H1 (cell line): ENCODE measurements at regions not wholly inside any gene's neighbourhood (a gene's known extent, or its start where the extent isn't known, plus 50 kb on each side); places are given as distances from the start of the nearest gene placed in this dataset.

Experiments used
- CTCF ChIA-PET: fragments of 300-600 bp; sonication (Branson Sonifier 250); formaldehyde crosslinking; loops from one replicate; lab custom pipeline; 2021; ENCODE audit not compliant: partially characterized antibody; lab: Charles Lee
- POLR2A ChIA-PET: fragments of 300-600 bp; sonication (Branson Sonifier 250); formaldehyde crosslinking; loops from one replicate; lab custom pipeline; 2021; ENCODE audit warnings: inconsistent platforms; ENCODE audit not compliant: partially characterized antibody; lab: Charles Lee
- DNase-seq, 2 experiments: peaks; one replicate each; pipeline versions ENCODE4 v3.0.0 to v3.0.0-alpha.2; 2010 to 2022; ENCODE audit warnings: low spot score in 2 of 2, low read depth in 1 of 2, mixed read lengths in 1 of 2
- FAIRE-seq: peaks from 2 replicates; lab custom pipeline; 2011; peaks lifted over from hg19 to GRCh38; lab: Jason Lieb, UNC
- H2AFZ ChIP-seq: 2 replicates; pipeline ENCODE4 v1.8.1; 2012; ENCODE audit warnings: low read length, inconsistent platforms
- H2AK5ac ChIP-seq: 2 replicates; pipeline ENCODE4 v1.6.1; 2013; ENCODE audit warnings: low read depth, low read length
- H2BK120ac ChIP-seq: replicated peaks from 2 replicates; pipeline ENCODE3; 2013; ENCODE audit warnings: low read depth, low read length, inconsistent platforms
- H2BK12ac ChIP-seq: 2 replicates; pipeline ENCODE4 v1.6.1; 2013; ENCODE audit warnings: low read depth, low read length
- H2BK15ac ChIP-seq: 2 replicates; pipeline ENCODE4 v1.6.1; 2013; ENCODE audit warnings: low read length
- H2BK20ac ChIP-seq: 2 replicates; pipeline ENCODE4 v1.6.1; 2013; ENCODE audit warnings: low read length
- H2BK5ac ChIP-seq: 2 replicates; pipeline ENCODE4 v1.6.1; 2013; ENCODE audit warnings: low read depth, low read length
- H3K14ac ChIP-seq: 2 replicates; pipeline ENCODE4 v1.6.1; 2013; ENCODE audit warnings: inconsistent platforms; ENCODE audit not compliant: insufficient read length
- H3K18ac ChIP-seq: 2 replicates; pipeline ENCODE4 v1.6.1; 2013; ENCODE audit warnings: low read length; ENCODE audit errors: extremely low read depth
- H3K23ac ChIP-seq: 2 replicates; pipeline ENCODE4 v1.6.1; 2013; ENCODE audit warnings: inconsistent platforms; ENCODE audit not compliant: insufficient read length
- H3K23me2 ChIP-seq: 2 replicates; pipeline ENCODE4 v1.6.1; 2013; ENCODE audit warnings: low read depth, low read length
- H3K27ac ChIP-seq: 2 replicates; pipeline ENCODE4 v1.6.1; 2011; ENCODE audit warnings: low read depth, low read length, inconsistent platforms
- H3K27me3 ChIP-seq, 4 experiments: replicated peaks in 1 of 4; 1 replicate in 1 of 4; 2 replicates in 3 of 4; pipeline versions ENCODE4 v1.6.1 to v1.8.1; 2011 to 2013; ENCODE audit warnings: low read length in 3 of 4, mild to moderate bottlenecking in 3 of 4, inconsistent platforms in 2 of 4, mixed read lengths in 2 of 4, moderate library complexity in 1 of 4; ENCODE audit not compliant: control insufficient read depth in 3 of 4, insufficient read depth in 3 of 4; ENCODE audit errors: extremely low read depth in 1 of 4
- H3K36me3 ChIP-seq, 4 experiments: 2 replicates each; pipeline versions ENCODE4 v1.6.1 to v1.8.1; 2011 to 2013; ENCODE audit warnings: mild to moderate bottlenecking in 4 of 4, low read length in 3 of 4, moderate library complexity in 2 of 4, control low read depth in 1 of 4, inconsistent platforms in 1 of 4; ENCODE audit not compliant: insufficient read depth in 4 of 4, control insufficient read depth in 2 of 4
- H3K4ac ChIP-seq: replicated peaks from 2 replicates; pipeline ENCODE3; 2013; ENCODE audit warnings: low read length, low read depth, mixed read lengths, inconsistent platforms; ENCODE audit not compliant: insufficient read length
- H3K4me1 ChIP-seq, 4 experiments: replicated peaks in 1 of 4; 1 replicate in 1 of 4; 2 replicates in 3 of 4; pipeline versions ENCODE4 v1.6.1 to v1.8.1; 2011 to 2013; ENCODE audit warnings: low read length in 3 of 4, inconsistent platforms in 2 of 4, mixed read lengths in 1 of 4; ENCODE audit not compliant: insufficient read depth in 4 of 4, control insufficient read depth in 3 of 4
- H3K4me2 ChIP-seq, 2 experiments: 2 replicates each; pipeline versions ENCODE4 v1.6.1 to v1.8.1; 2011 to 2013; ENCODE audit warnings: low read depth in 2 of 2, low read length in 2 of 2, control low read depth in 1 of 2, inconsistent platforms in 1 of 2, mild to moderate bottlenecking in 1 of 2; ENCODE audit not compliant: insufficient read depth in 1 of 2
- H3K4me3 ChIP-seq, 4 experiments: fragments of 200-600, 300-600 bp in 1 of 4; sonication (generic), shearing (Covaris generic), sonication (Bioruptor Twin) in 1 of 4; 2 replicates each; pipeline versions ENCODE4 v1.5.1 to v1.8.1; 2011 to 2016; ENCODE audit warnings: low read length in 4 of 4, low read depth in 3 of 4, control low read depth in 2 of 4, inconsistent platforms in 2 of 4, mild to moderate bottlenecking in 2 of 4, mixed read lengths in 1 of 4, moderate library complexity in 1 of 4; ENCODE audit not compliant: insufficient read depth in 2 of 4; ENCODE audit errors: extremely low read depth in 1 of 4
- H3K56ac ChIP-seq: replicated peaks from 2 replicates; pipeline ENCODE3; 2013; ENCODE audit warnings: low read depth, mild to moderate bottlenecking, mixed read lengths, low read length, inconsistent platforms; ENCODE audit not compliant: insufficient read length
- H3K79me1 ChIP-seq: 2 replicates; pipeline ENCODE4 v1.6.1; 2013; ENCODE audit warnings: low read depth, low read length, control low read depth
- H3K79me2 ChIP-seq, 2 experiments: 2 replicates each; pipeline versions ENCODE4 v1.6.1 to v1.8.1; 2012 to 2013; ENCODE audit warnings: low read length in 2 of 2, mild to moderate bottlenecking in 2 of 2, inconsistent platforms in 1 of 2; ENCODE audit not compliant: insufficient read depth in 2 of 2, control insufficient read depth in 1 of 2
- H3K9ac ChIP-seq, 4 experiments: replicated peaks in 1 of 4; 1 replicate in 1 of 4; 2 replicates in 3 of 4; pipeline versions ENCODE4 v1.6.1 to v1.8.1; 2011 to 2013; ENCODE audit warnings: low read depth in 3 of 4, low read length in 3 of 4, control low read depth in 2 of 4, mild to moderate bottlenecking in 2 of 4, moderate library complexity in 2 of 4, inconsistent platforms in 1 of 4; ENCODE audit errors: extremely low read depth in 1 of 4
- H3K9me3 ChIP-seq, 2 experiments: 2 replicates each; pipeline versions ENCODE4 v1.6.1 to v1.8.1; 2012 to 2013; ENCODE audit warnings: mild to moderate bottlenecking in 2 of 2, moderate library complexity in 2 of 2, control low read depth in 1 of 2, inconsistent platforms in 1 of 2, low read depth in 1 of 2, low read length in 1 of 2, mixed read lengths in 1 of 2; ENCODE audit not compliant: insufficient read depth in 2 of 2
- H4K20me1 ChIP-seq, 2 experiments: replicated peaks in 1 of 2; 2 replicates each; pipeline versions ENCODE3 to v1.8.1; 2011 to 2013; ENCODE audit warnings: inconsistent platforms in 2 of 2, low read length in 2 of 2, mild to moderate bottlenecking in 1 of 2; ENCODE audit not compliant: insufficient read depth in 2 of 2, control insufficient read depth in 1 of 2
- H4K5ac ChIP-seq: 2 replicates; pipeline ENCODE4 v1.6.1; 2013; ENCODE audit warnings: low read length, low read depth, mixed read lengths, inconsistent platforms; ENCODE audit not compliant: insufficient read length
- H4K8ac ChIP-seq: 2 replicates; pipeline ENCODE4 v1.8.0; 2013; ENCODE audit warnings: mild to moderate bottlenecking, moderate library complexity, low read length, inconsistent platforms; ENCODE audit not compliant: insufficient read depth; ENCODE audit errors: extremely low read depth
- H4K91ac ChIP-seq: replicated peaks from 2 replicates; pipeline ENCODE3; 2013; ENCODE audit warnings: low read length, mixed read lengths, inconsistent platforms; ENCODE audit not compliant: insufficient read length
- CBX5 ChIP-seq: fragments of 300-800, 300-1000 bp; sonication (generic); IDR thresholded peaks from 2 replicates; pipeline ENCODE4 v1.7.1; 2016; ENCODE audit warnings: antibody characterized with exemption, low read length, low read depth
- CHD1 ChIP-seq: IDR thresholded peaks from 2 replicates; pipeline ENCODE4 v1.6.1; 2012; ENCODE audit warnings: low read depth, low read length, improper control_type of control experiment
- CREB1 ChIP-seq: IDR thresholded peaks from 2 replicates; pipeline ENCODE4 v1.6.1; 2012; ENCODE audit warnings: inconsistent platforms
- CTBP2 ChIP-seq: IDR thresholded peaks from 2 replicates; pipeline ENCODE4 v1.7.0; 2011; ENCODE audit warnings: borderline replicate concordance, mild to moderate bottlenecking, moderate library complexity, mixed read lengths, low read length; ENCODE audit not compliant: insufficient read depth, insufficient read length
- EZH2 ChIP-seq: fragments of 200-600 bp; sonication (generic); IDR thresholded peaks from 2 replicates; pipeline ENCODE4 v1.7.1; 2012; ENCODE audit warnings: low read depth, mild to moderate bottlenecking, moderate library complexity, low read length, inconsistent platforms; ENCODE audit not compliant: severe bottlenecking
- KDM1A ChIP-seq: fragments of 200-600, 300-600 bp; sonication (generic); IDR thresholded peaks from 2 replicates; pipeline ENCODE4 v1.7.1; 2016; ENCODE audit warnings: mild to moderate bottlenecking, low read length, borderline replicate concordance
- RBBP5 ChIP-seq: IDR thresholded peaks from 2 replicates; pipeline ENCODE4 v1.7.1; 2012; ENCODE audit warnings: low read depth, mild to moderate bottlenecking, inconsistent platforms, low read length, moderate library complexity, borderline replicate concordance
- RNF2 ChIP-seq: fragments of 200-900, 300-1000 bp; sonication (generic); IDR thresholded peaks from 2 replicates; pipeline ENCODE4 v1.7.1; 2016; ENCODE audit warnings: borderline replicate concordance, low read depth, mild to moderate bottlenecking, antibody characterized with exemption, low read length; ENCODE audit not compliant: poor library complexity, severe bottlenecking; ENCODE audit errors: missing control alignments
- SRF ChIP-seq: IDR thresholded peaks from 2 replicates; pipeline ENCODE4 v1.6.1; 2011; ENCODE audit warnings: mild to moderate bottlenecking, low read depth, low read length, moderate library complexity
- TEAD4 ChIP-seq: IDR thresholded peaks from 2 replicates; pipeline ENCODE4 v1.6.1; 2012; ENCODE audit warnings: low read depth, low read length, inconsistent platforms, mixed read lengths
- WGBS, 2 experiments: shearing (Covaris generic) in 1 of 2; methylation state at CpG; one replicate each; pipeline versions ENCODE4 v1.1.6 to v1.1.7; 2013 to 2015; ENCODE audit warnings: low lambda C conversion rate in 2 of 2, mixed read lengths in 2 of 2, inconsistent platforms in 1 of 2, low coverage in 1 of 2, missing lambda C conversion rate in 1 of 2; ENCODE audit not compliant: insufficient replicate concordance in 2 of 2, insufficient coverage in 1 of 2, insufficient read length in 1 of 2; ENCODE audit errors: extremely low coverage in 1 of 2, missing lambda C conversion rate in 1 of 2; 5-methylcytosine and 5-hydroxymethylcytosine counted together
- TF ChIP-seq, protein P1 (sequence below): IDR thresholded peaks from 2 replicates; pipeline ENCODE4 v1.6.1; 2012; ENCODE audit warnings: low read length, inconsistent platforms

DNA sequence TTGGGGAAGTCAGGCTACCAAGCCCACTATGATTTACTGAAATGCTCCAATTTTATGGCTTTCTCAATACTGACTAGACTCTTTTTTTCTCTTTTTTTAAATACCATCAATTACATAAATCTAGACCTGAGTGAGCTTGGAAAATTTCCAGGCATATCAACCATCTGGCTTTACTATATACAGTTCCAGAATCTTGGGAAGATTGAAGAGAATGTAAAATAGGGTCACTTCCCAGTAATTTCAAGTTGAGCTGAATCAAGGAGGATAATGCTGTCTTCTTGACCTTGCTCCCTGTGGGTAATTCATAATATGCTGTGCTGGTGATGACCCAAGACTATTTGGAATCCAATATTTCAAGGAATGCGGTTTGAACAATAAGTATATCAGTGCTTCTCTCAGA, 108.1 kb downstream of the MAP3K21 start:
- H3K79me1 ChIP-seq, result no peaks in the 10 kb centered on the region
- no peak overlapping the region for H2BK15ac ChIP-seq
- H3K4me2 ChIP-seq, result no peak overlapping the region
- no peak overlapping the region for H3K4me3 ChIP-seq
- H3K27me3 ChIP-seq, result no peaks in the 10 kb centered on the region
- H3K18ac ChIP-seq, result no peak overlapping the region
- H4K8ac ChIP-seq, result no peak overlapping the region
- H2AFZ ChIP-seq, result no peak overlapping the region
- H4K5ac ChIP-seq, result no peak overlapping the region
- POLR2A ChIA-PET, result no interaction called here
- no peaks in the 10 kb centered on the region for H3K9me3 ChIP-seq
- no peak overlapping the region for H3K14ac ChIP-seq
- no peak overlapping the region for H2BK120ac ChIP-seq
- no peak overlapping the region for H2BK5ac ChIP-seq
- WGBS, 2 experiments, result 100% methylated on average over 1 of the region's 1 CpG; no CpG with 5 or more reads in 1 of the 2 experiments
- H2BK20ac ChIP-seq, result no peak overlapping the region
- no peak overlapping the region for H4K91ac ChIP-seq
- H3K23ac ChIP-seq, result no peak overlapping the region
- H3K56ac ChIP-seq, result no peak overlapping the region
- no peaks in the 10 kb centered on the region for H4K20me1 ChIP-seq
- no peak for TF ChIP-seq TEAD4
- no peak for TF ChIP-seq CBX5
- TF ChIP-seq RNF2, result no peak
- TF ChIP-seq CTBP2, result no peak
- TF ChIP-seq EZH2, result no peak
- TF ChIP-seq, protein P1, sequence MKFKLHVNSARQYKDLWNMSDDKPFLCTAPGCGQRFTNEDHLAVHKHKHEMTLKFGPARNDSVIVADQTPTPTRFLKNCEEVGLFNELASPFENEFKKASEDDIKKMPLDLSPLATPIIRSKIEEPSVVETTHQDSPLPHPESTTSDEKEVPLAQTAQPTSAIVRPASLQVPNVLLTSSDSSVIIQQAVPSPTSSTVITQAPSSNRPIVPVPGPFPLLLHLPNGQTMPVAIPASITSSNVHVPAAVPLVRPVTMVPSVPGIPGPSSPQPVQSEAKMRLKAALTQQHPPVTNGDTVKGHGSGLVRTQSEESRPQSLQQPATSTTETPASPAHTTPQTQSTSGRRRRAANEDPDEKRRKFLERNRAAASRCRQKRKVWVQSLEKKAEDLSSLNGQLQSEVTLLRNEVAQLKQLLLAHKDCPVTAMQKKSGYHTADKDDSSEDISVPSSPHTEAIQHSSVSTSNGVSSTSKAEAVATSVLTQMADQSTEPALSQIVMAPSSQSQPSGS, result no peak
- TF ChIP-seq CHD1, result no peak
- no peak for TF ChIP-seq RBBP5
- TF ChIP-seq CREB1, result no peak
- TF ChIP-seq SRF, result no peak
- TF ChIP-seq KDM1A, result no peak
- no peaks in the 10 kb centered on the region for H3K23me2 ChIP-seq
- no peak overlapping the region for H2AK5ac ChIP-seq
- FAIRE-seq, result no peak
- no peaks in the 10 kb centered on the region for H3K36me3 ChIP-seq
- H3K4ac ChIP-seq, result no peak overlapping the region
- no peak for DNase-seq
- no peak overlapping the region for H2BK12ac ChIP-seq
- H3K4me1 ChIP-seq, result no peaks in the 10 kb centered on the region
- H3K9ac ChIP-seq, result no peak overlapping the region
- H3K79me2 ChIP-seq, result no peaks in the 10 kb centered on the region
- CTCF ChIA-PET, result no interaction called here
- no peak overlapping the region for H3K27ac ChIP-seq
